Stimulated activated CD4-positive, alpha-beta T cell treated with anti-CD3 and anti-CD28 coated beads, TNF-alpha, amount 100 ng/mL, for 24 hours (primary cell): ENCODE measurements at regions not wholly inside any gene's neighbourhood (a gene's known extent, or its start where the extent isn't known, plus 50 kb on each side); places are given as distances from the start of the nearest gene placed in this dataset.
"Not testable (repeated sequence)": the region's sequence is repeated elsewhere in the genome, so short reads cannot be mapped to it uniquely, and the experiment has no call there.

Experiments
- DNase-seq, 3 experiments: peaks; one replicate each; pipeline ENCODE4 v3.0.0-alpha.2; 2020; ENCODE audit warnings: low read depth in 3 of 3

- DNase-seq, result no peak
Observed at GRCh38 chrX:40245488-40246071, 147.8 kb upstream of the BCOR start.

- no peak for DNase-seq
Observed at GRCh38 chrX:40244980-40245379, 147.2 kb upstream of the BCOR start.

- DNase-seq, result no peak
Observed at GRCh38 chrX:40243755-40244515, 146.2 kb upstream of the BCOR start.

- DNase-seq, result no peak
Observed at GRCh38 chrX:40240844-40241243, 143.1 kb upstream of the BCOR start.

GRCh38 chrX:40237731-40238178 lies 140.0 kb upstream of the BCOR start:
- no peak for DNase-seq

GRCh38 chrX:40230646-40231045 lies 132.9 kb upstream of the BCOR start:
- DNase-seq, result no peak

- DNase-seq, result no peak
Observed at GRCh38 chrX:40227125-40227524, 129.4 kb upstream of the BCOR start.

GRCh38 chrX:40224658-40225057 lies 126.9 kb upstream of the BCOR start:
- DNase-seq, result no peak

DNA sequence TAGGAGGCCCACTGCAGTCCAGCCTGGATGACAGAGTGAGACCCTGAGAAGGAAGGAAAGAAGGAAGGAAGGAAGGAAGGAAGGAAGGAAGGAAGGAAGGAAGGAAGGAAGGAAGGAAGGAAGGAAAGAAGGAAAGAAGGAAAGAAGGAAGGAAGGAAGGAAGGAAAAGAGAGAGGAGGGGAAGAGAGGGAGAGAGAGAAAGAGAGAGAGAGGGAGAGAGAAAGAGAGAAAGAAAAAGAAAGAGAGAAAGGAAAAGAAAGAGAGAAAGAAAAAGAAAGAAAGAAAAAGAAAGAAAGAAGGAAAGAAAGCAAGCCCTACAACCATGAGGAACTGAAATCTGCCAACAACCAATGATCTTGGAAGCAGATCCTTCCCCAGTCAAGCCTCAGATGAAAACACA lies 124.9 kb upstream of the BCOR start:
- not testable (repeated sequence) for DNase-seq

DNA sequence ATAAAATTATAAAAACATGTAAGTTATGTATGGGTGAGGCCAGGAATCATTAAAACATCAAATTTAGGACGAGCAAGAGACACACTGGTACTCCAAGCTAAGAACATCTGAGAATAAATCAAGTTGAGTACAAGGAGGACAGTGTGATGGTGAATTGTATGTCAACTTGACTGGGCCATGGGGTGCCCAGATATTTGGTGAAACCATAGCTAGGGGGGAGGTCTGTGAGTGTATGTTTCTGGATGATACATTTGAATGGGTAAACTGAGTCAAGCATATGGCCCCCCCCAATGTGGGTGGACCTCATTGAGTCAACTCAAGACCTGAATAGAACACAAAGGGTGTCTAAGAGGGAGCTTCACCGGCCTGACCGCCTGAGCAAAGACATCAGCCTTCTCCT lies 115.3 kb upstream of the BCOR start:
- no peak for DNase-seq

DNA sequence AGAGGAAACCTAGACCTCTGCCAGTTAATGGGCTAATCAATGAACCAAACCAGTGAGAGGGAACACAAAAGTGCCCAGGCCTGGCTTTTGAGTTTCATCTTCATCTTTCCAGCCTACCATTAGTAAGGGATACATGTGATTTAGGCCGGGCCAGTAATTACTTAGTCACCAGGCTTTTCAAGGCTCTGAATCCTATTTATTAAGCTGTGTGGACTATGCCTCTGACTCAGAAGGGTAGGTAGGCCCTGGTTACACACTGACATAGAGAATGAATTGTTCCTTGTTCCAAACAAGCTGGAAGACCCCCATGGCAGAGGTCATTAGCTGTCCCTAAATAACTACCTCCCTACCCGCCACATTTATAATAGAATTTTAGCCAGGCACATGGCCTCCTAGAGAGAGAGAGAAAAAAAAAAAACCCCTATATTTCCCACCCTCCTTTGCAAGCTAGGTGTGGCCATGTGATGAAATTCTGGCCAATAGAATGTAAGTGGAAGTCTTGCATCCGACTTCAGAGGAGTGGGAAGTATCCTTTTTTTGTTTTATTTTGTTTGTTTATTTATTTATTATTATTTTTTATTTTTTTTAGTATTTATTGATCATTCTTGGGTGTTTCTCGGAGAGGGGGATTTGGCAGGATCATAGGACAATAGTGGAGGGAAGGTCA lies 112.3 kb upstream of the BCOR start:
- no peak for DNase-seq

GRCh38 chrX:40207626-40208025 lies 109.9 kb upstream of the BCOR start:
- DNase-seq, result peak in 1 of 3 experiments; percentile 16

GRCh38 chrX:40205471-40205870 lies 107.7 kb upstream of the BCOR start:
- DNase-seq, result no peak

DNA sequence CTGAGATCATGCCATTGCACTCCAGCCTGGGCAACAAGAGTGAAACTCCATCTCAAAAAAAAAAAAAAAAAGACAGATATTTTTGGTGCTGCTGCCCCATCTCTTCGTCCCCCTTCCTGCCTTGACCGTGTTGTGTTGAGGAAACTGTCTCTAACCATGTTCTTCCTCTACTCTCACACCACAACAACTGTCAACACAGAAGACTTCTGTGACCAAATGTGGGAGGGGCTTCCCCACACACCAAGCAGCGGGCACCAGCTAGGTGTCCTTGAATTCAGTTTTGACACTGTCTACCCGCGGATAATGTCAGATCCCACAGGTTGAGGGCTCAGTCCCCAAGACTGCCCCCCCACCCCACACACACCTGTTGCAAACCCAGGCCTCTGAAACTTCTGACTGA lies 104.7 kb upstream of the BCOR start:
- no peak for DNase-seq

DNA sequence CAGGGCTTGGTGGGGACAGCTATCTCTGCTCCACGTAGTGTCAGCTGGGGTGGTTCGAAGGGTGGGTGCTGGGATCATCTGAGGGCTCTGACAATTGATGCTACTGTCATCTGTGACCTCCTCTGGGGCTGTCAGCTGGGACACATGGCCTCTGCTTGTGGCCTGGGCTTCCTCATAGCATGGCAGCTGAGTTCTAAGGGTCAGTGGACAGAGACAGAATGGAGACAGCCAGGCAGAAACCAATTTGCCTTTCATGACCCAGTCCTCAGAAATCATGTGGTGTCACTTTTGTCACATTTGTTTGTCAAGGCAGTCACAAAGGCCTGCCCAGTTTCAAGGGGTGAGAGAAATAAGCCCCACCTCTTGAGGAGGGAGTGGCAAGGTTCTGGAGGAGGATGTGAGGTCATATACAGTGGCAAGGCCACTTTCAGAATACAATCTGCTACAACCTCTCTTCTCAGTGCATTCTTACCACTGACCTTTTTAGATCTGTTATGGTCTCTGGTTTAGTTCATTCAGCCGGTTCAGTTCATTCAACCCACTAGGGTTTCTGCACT lies 103.6 kb upstream of the BCOR start:
- DNase-seq, result no peak

DNA sequence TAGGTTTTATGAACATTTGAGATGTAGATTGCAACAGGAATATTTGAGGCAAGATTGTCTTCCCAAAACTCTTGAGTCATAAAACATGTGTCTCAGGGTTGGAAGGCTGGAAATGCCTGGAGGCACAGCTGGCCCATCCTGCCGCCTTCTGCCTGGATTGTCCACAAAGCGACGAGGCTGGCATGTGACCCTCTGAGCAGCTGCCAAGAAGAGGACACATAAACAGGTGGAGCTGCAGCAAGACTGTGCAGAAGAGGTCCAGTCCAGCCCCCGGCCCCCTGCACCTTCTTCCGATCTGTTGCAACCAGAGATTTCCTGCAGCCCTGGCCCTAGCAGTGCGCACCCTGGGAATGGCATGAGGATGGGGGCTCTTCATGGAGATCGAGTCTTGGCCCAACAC lies 101.9 kb upstream of the BCOR start:
- DNase-seq, result no peak

- DNase-seq, result no peak
Observed at GRCh38 chrX:40197071-40197470, 99.3 kb upstream of the BCOR start.

GRCh38 chrX:40195368-40195767 lies 97.6 kb upstream of the BCOR start:
- no peak for DNase-seq

GRCh38 chrX:40192196-40192595 lies 94.4 kb upstream of the BCOR start:
- no peak for DNase-seq

GRCh38 chrX:40189637-40190036 lies 91.9 kb upstream of the BCOR start:
- DNase-seq, result no peak

- DNase-seq, result no peak
Observed at GRCh38 chrX:40188573-40189417, 91.0 kb upstream of the BCOR start.

DNA sequence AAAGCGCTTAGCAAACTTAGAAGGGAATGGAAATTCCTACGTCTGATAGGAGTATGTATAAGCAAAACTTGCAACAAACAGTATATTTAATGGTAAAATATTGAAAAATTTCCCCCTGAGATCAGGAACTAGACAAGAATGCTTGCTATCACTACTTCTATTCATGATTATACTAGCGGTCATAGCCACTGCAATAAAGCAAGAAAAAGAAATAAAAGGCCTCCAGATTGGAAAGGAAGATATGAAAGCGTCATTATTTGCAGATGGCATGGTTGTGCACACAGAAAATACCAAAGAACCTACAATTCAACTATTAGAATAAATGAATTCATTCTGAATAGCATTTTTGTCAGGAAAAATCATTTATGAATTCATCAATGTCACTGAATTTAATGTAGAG lies 87.2 kb upstream of the BCOR start:
- no peak for DNase-seq
